GM20431 (cell line): ENCODE measurements at regions not wholly inside any gene's neighbourhood (a gene's known extent, or its start where the extent isn't known, plus 50 kb on each side); places are given as distances from the start of the nearest gene placed in this dataset.

Experiments
- in situ Hi-C: fragments of 300-500 bp; cut with MseI, MboI; formaldehyde crosslinking; loops from one replicate; pipeline ENCODE4 v1.15.0; 2020; ENCODE audit warnings: low sequenced_read_pairs; ENCODE audit not compliant: unreplicated experiment

DNA sequence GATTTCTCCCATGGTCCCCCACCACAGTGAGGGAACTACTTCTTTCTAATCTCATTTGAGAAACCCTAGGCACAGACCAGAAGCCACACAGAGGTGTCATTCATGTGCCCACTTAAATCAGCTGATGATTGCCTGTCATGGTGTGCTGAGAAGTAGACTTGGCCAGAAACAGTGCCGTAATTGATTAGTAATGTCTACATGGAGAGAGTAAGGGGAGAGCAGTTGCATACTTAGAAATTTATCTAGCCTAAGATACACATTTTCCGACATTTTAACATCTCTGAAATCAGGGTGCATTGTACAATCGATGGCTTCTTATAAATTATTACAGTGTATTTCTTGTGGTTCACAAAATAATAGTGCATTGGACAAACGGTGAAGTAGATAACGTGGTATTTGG is 271.8 kb downstream of the IRF8 start:
- in situ Hi-C loops, result no loop called here

- in situ Hi-C loops, result no loop called here
Measured at GRCh38 chr16:86171329-86171728, 272.4 kb downstream of the IRF8 start.

DNA sequence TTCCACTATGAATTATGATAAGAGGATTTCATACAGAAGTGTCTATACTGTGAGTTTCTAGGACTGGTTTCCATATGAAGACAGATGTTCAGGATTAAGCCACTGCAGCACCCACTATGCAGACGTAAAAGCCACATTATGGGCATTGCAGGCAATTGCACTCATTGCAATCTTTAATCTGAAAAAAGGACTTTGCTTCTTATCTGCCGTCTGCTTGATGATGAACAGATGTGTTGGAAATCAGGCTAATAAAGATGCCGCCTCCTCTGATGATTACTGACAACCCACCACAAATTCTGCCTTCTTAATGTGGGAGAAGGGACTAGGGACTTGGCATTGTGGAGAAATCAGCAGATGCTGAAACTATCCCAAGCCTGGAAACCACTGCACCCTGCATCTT is 276.9 kb downstream of the IRF8 start:
- in situ Hi-C loops, result no loop called here

DNA sequence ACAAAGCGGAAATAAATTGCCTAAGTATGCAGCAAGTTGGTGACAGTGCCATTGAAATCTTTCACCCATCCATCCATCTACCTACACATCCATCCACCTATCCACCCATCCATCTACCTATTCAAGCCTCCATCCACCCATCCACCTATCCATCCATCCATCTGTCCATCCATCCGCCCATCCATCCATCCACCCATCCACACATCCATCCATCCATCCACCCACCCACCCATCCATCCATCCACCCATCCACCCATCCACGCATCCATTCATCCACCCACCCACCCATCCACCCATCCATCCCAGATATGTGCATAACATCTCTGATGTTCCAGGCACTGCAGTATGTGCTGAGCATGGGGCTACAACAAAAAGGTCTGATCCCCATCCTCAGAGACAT is 277.5 kb downstream of the IRF8 start:
- in situ Hi-C loops, result no loop called here

DNA sequence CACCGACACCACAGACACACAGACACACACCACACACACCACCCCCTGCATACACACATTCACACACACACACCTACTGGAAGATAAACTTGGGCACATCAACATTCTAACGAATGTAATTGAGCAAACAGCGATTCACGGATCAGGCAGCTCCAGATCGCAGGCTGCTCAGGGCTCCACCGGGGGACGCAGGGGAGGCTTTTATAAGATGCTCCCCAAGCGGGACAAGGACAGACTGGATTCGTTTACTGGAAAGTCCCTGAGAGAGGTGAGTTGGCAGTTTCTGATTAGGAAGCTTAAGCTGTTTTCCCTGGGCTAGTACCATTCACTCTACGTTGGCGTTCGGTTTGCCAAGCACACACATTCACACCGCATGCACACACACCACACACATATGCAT is 281.3 kb downstream of the IRF8 start:
- in situ Hi-C loops, result no loop called here

DNA sequence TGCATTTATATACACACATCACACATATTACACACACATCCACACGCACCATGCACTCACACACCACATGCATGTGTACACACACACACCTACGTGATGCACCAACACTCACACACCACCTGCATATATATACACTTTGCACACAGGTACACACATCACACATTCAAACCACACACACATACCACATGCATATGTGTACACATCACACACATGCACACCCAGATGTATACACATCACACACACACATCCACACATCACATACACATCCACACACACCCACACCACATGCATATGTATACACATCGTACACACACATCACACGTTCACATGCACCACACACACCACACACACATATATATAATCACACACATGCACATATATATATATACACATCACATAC is 281.8 kb downstream of the IRF8 start:
- in situ Hi-C loops, result no loop called here

DNA sequence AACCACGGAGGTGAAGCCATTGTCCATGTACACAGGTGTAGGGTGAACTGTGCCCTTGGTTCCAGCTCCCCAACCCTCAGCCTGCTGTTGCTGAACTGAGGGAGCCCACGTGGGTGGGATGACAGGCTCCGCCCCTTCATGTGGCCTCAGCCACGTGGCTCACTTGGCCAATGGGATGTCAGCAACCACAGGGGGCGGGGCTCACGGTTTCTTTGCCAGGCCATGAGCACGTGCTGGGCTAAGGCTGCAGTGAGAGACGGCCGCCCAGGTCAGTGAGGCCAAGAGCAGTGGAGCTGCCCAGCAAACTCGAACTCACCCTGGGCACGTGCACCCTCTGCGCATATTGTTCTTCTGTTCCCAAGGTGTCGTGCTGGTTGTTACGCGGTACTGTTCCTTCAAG is 282.6 kb downstream of the IRF8 start:
- in situ Hi-C loops, result no loop called here

DNA sequence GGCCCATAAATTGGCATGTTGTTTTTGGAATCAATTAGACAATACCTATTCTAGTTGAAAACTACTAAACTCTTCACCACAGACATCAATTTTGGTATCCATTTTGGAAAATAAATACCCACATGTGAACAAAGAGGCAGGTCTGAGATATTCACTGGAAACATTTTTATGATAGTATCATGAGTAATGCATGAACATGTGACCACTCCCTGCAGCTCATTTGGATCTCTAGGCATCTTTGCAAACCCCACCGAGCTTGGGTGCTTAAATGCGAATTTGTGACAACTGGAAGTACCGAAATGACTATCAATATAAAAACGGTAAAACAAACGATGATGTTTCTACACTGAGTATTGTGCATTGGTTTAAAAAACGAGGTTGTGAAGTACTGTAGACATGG is 285.2 kb downstream of the IRF8 start:
- in situ Hi-C loops, result no loop called here

- in situ Hi-C loops, result no loop called here
Measured at GRCh38 chr16:86185089-86185488, 286.1 kb downstream of the IRF8 start.

- in situ Hi-C loops, result no loop called here
Measured at GRCh38 chr16:86186313-86186712, 287.4 kb downstream of the IRF8 start.

- in situ Hi-C loops, result no loop called here
Measured at GRCh38 chr16:86189934-86190333, 291.0 kb downstream of the IRF8 start.

DNA sequence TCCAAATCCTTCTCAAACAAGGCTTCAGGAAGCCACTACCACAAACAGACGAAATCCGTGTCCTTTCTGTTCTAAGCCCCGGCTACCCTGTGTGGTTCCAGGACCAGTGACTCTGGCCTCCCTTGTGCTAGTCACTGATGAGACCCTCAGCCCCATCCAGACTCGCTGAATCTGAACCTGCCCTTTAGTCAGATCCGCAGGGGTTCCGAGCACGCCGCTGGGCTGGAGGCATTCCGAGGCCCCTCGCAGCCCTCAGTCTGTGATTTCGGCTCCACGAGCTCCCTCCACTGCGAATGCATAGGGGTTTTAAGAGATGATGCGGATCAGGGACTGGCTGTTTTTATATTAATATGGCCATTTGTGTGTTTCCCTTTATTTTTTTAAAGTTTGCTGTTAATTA is 292.7 kb downstream of the IRF8 start:
- in situ Hi-C loops, result no loop called here

DNA sequence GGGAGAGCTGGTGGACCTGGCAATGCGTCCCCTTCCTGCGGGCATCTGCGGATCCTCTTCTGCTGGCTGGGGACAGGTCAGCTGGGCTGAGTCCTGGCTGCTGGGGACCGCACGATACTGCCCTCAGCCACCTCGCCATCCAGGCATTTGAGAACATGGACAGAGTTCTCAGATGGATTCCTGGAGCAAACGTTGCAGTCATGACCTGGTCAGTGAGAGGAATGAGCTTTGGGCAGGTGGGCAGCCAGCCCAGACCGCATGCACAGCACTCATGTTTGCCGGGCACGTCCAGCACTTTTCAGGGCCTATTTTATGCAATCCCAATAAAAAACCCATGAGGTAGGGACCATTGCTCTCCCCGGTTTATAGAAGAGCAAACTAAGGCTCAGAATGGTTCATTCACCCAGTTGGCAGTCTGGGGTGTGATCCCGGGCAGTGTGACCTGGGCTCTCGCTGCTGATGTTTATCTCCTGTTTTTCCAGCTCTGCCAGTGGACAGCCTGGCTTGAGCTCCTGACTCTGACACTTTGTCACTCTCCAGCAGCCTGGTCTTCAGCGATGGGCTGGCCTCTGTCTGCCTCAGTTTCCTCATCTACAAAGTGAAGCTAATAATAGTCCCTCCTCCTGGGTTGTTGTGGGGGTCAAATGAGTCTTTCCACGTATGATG is 294.7 kb downstream of the IRF8 start:
- in situ Hi-C loops, result no loop called here

- in situ Hi-C loops, result no loop called here
Measured at GRCh38 chr16:86195863-86196630, 297.1 kb downstream of the IRF8 start.

DNA sequence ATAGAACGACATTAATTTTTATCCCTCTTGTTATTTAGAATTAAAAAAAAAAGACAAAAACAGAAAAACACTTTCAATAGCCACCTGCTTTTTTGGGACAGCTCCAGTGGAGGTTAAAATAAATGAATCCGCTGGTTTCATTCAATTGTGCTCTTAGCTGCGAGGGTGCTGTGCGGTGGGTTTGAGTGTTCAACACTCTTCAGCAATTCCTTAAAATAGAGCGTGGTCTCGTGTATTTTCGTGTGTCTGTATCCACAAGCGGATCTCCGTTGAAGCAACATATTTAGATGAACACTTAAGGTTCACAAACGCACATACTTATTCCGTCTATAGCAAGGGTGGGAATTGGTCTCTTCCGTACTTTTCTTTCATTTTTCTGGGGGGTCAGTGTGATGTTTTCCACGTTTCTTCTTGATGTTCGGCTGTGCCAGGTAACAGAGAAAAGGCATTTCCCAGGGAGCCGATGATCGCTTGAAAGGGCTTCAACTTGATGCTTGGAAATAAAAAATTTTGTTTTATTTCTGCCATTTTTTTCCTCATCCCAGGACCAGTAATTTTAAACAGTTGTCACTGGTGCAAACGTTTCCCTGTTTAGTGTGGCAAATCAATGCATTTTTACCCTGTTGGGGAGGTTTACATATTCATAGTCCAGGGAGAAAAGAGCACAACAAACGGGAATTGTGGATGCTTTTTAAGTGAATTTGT is 297.9 kb downstream of the IRF8 start:
- in situ Hi-C loops, result no loop called here

DNA sequence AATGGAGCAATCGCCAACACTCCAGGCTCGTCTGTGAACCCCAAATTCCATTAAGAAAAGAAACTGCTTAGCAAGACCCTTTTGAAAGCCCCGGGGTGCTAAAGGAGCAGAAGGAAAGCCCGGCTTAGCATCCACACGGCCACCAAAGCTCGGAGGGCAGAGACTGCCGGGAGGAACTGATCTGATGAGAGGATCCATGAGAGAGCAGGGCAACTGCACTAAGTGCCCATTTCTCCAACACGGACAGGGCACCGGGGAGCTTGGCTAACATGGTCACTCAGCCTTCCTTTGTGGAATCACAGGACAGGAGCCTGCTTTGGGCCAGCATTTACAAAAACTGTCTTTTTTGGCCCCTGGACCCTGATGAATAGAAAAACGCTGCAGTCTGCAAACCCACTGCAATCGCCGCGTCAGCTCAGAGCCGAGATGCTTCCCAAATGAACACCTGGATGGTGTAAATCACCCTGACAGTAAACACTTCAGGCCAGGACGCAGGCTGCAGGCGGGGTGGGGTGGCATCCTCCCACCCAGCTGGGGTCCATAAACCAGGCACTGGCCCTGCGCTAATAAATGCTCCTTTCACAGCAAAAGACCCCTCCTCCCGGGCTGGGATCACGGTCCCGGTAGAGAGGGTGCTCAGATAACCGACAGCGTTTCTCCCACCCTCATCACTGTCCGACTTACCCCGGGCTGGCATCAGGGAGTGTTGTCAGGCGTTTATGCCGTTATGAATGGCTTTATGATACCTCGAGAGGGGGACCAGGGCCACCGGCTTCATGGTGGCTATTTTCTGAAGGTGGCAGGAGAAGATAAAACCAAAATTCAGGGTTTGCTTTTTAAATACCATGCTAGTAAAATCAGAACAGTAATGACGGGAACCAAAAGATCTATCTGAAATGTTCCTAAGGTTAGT is 299.5 kb downstream of the IRF8 start:
- in situ Hi-C loops, result no loop called here

DNA sequence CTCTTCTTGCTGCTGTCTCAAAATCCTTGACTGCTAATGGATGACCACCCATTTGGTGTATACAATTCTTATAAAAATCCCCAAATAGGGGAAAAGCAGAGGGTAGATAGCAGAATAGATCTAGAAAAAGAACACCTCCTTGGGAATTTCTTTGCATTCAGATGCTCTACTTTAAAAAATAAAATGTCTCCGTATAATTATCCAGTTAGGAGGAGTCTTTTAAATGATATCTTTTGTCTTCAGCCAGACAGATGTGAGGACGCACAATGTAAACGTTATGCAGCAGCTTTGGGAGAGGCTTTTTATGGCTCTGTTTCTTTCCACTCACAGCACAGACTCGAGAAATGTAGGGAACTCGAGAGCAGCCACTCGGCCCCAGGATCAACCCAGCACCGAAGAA is 300.2 kb downstream of the IRF8 start:
- in situ Hi-C loops, result no loop called here

- in situ Hi-C loops, result no loop called here
Measured at GRCh38 chr16:86199871-86200695, 301.1 kb downstream of the IRF8 start.

DNA sequence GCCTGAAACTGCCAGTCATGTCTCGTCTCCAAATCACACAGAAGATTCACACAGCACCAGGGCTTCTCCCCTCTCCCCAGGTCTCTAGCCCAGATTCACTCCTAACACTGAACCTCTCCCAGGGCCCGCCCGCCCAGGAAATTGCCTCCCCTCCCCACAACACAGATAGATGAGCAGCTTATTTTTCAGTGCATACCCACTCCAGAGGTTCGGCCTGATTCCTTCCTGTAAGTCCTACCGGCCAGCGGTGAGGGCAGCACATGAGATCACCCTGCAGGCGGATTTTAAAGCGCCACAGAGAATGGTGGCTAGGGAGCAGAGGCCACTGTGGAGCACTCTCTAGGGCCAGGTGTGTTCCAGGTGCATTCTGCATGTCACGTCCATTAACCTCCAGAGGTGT is 301.8 kb downstream of the IRF8 start:
- in situ Hi-C loops, result no loop called here
